Body of pancreas (tissue), 4 donors: ENCODE measurements at regions not wholly inside any gene's neighbourhood (a gene's known extent, or its start where the extent isn't known, plus 50 kb on each side); places are given as distances from the start of the nearest gene placed in this dataset.

ENCODE experiments used
- ATAC-seq: fragments of 150-250 bp; one replicate; pipeline ENCODE4 v1.9.1; 2016
- DNase-seq, 4 donors: peaks; one replicate each; pipeline ENCODE4 v3.0.0-alpha.2; 2019
- H3K27ac ChIP-seq, 4 donors: fragments of 200-600 bp; sonication (generic); 1 replicate in 3 of 4; 2 replicates in 1 of 4; pipeline versions ENCODE4 v1.5.1 to v1.6.1; 2016 to 2019; ENCODE audit warnings: mild to moderate bottlenecking in 1 of 4, mixed read lengths in 1 of 4, moderate library complexity in 1 of 4
- H3K27me3 ChIP-seq, 2 donors: fragments of 200-600 bp; sonication (generic); one replicate each; pipeline ENCODE4 v1.6.0; 2016; ENCODE audit warnings: mild to moderate bottlenecking in 1 of 2
- H3K36me3 ChIP-seq, 2 donors: fragments of 200-600 bp; sonication (generic); replicated peaks in 1 of 2; 2 replicates each; pipeline ENCODE4 v1.5.1; 2016; ENCODE audit warnings: low read depth in 2 of 2; ENCODE audit not compliant: insufficient read depth in 1 of 2
- H3K4me1 ChIP-seq: fragments of 200-600 bp; sonication (generic); one replicate; pipeline ENCODE4 v1.6.0; 2016
- H3K4me3 ChIP-seq, 2 donors: fragments of 200-600 bp; sonication (generic); 1 replicate in 1 of 2; 2 replicates in 1 of 2; pipeline ENCODE4 v1.5.1; 2016 to 2019
- H3K9me3 ChIP-seq, 3 donors: fragments of 200-600 bp; sonication (generic); 1 replicate in 2 of 3; 2 replicates in 1 of 3; pipeline ENCODE4 v1.5.1; 2016
- POLR2A ChIP-seq, 3 donors: fragments of 450-650 bp; IDR thresholded peaks; one replicate each; pipeline ENCODE4 v1.6.1; 2016; ENCODE audit warnings: antibody characterized with exemption in 3 of 3, mild to moderate bottlenecking in 2 of 3
- WGBS, 2 donors: methylation state at CpG; one replicate each; pipeline ENCODE4 v1.1.5; 2017; 5-methylcytosine and 5-hydroxymethylcytosine counted together
- intact Hi-C: fragments of 100-400 bp; cut with DNase I; formaldehyde crosslinking; loops from one replicate; pipeline ENCODE4 v1.15.1; 2023
- TF ChIP-seq, protein P1 (sequence below), 7 experiments: fragments of 450-650 bp in 4 of 7; fragments of 200-600 bp in 3 of 7; sonication (generic) in 3 of 7; IDR thresholded peaks; one replicate each; pipeline ENCODE4 v1.5.1; 2016 to 2019; ENCODE audit warnings: antibody characterized with exemption in 7 of 7

- Histone ChIP-seq H3K4me3 (no peak overlapping the region), H3K27ac (peak overlapping the region in 3 of 4 donors; percentile 31 to 60 (median 41)), H3K4me1 (peaks cover 23% of the 10 kb centered on the region), H3K9me3 (no peaks in the 10 kb centered on the region), H3K27me3 (no peaks in the 10 kb centered on the region), H3K36me3 (no peaks in the 10 kb centered on the region)
- DNase-seq (peak; percentile 85 to 93 (median 90)), ATAC-seq (peak; percentile 90)
- WGBS, 2 donors: 39 to 49% methylated on average over 12 of the region's 12 CpGs
- no peak for TF ChIP-seq POLR2A (IDR thresholded peaks at IDR 0.05)
- TF ChIP-seq, protein P1, sequence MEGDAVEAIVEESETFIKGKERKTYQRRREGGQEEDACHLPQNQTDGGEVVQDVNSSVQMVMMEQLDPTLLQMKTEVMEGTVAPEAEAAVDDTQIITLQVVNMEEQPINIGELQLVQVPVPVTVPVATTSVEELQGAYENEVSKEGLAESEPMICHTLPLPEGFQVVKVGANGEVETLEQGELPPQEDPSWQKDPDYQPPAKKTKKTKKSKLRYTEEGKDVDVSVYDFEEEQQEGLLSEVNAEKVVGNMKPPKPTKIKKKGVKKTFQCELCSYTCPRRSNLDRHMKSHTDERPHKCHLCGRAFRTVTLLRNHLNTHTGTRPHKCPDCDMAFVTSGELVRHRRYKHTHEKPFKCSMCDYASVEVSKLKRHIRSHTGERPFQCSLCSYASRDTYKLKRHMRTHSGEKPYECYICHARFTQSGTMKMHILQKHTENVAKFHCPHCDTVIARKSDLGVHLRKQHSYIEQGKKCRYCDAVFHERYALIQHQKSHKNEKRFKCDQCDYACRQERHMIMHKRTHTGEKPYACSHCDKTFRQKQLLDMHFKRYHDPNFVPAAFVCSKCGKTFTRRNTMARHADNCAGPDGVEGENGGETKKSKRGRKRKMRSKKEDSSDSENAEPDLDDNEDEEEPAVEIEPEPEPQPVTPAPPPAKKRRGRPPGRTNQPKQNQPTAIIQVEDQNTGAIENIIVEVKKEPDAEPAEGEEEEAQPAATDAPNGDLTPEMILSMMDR (IDR thresholded peaks at IDR 0.05): no peak
- intact Hi-C loops: no loop called here
Measured at GRCh38 chr6:17032988-17033634, 68.7 kb upstream of the STMND1 start.

- Histone ChIP-seq H3K9me3 (no peaks in the 10 kb centered on the region), H3K27me3 (no peaks in the 10 kb centered on the region), H3K4me3 (no peak overlapping the region), H3K27ac (peak overlapping the region in 3 of 4 donors; percentile 31 to 60 (median 41)), H3K36me3 (no peaks in the 10 kb centered on the region), H3K4me1 (peaks cover 23% of the 10 kb centered on the region)
- intact Hi-C loops: no loop called here
- TF ChIP-seq POLR2A (IDR thresholded peaks at IDR 0.05): no peak
- TF ChIP-seq, protein P1 (IDR thresholded peaks at IDR 0.05): no peak
- 28 to 44% methylated on average over 3 of the region's 3 CpGs for WGBS, 2 donors
- ATAC-seq (peak; percentile 12), DNase-seq (no peak)
Measured at GRCh38 chr6:17032590-17032987, 69.3 kb upstream of the STMND1 start.

GRCh38 chr6:17031961-17032360 lies 69.9 kb upstream of the STMND1 start:
- intact Hi-C loops: no loop called here
- Histone ChIP-seq H3K4me1 (peaks cover 23% of the 10 kb centered on the region), H3K27ac (no peak overlapping the region), H3K4me3 (no peak overlapping the region), H3K27me3 (no peaks in the 10 kb centered on the region), H3K9me3 (no peaks in the 10 kb centered on the region), H3K36me3 (no peaks in the 10 kb centered on the region)
- 93 to 94% methylated on average over 19 of the region's 19 CpGs for WGBS, 2 donors
- TF ChIP-seq, protein P1 (IDR thresholded peaks at IDR 0.05): no peak
- TF ChIP-seq POLR2A (IDR thresholded peaks at IDR 0.05): no peak
- DNase-seq: no peak
- no peak for ATAC-seq

- no peak for TF ChIP-seq POLR2A (IDR thresholded peaks at IDR 0.05)
- TF ChIP-seq, protein P1 (IDR thresholded peaks at IDR 0.05): no peak
- no peak for ATAC-seq
- intact Hi-C loops: no loop called here
Measured at GRCh38 chr6:17027441-17027840, 74.4 kb upstream of the STMND1 start.

DNA sequence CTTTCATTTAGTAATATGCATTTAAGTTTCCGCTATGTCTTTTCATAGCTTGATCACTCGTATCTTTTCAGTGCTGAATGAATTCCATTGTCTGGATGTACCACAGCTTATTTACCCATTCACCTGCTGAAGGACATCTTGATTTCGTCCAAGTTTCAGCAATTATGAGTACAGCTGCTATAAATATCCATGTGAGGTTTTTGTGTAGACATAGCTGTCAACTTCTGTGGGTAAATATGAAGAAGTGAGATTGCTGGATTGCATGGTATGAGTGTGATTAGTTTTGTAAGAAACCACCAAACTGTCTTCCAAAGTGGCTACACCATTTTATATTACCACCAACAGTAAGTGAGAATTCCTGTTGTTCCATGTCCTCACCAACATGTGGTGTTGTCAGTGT lies 79.2 kb upstream of the STMND1 start:
- no peaks in the 10 kb centered on the region for H3K9me3 ChIP-seq
- intact Hi-C loops: no loop called here
- H3K36me3 ChIP-seq: no peaks in the 10 kb centered on the region
- ATAC-seq (peak; percentile 96), DNase-seq (peak in 1 of 4 donors; percentile 28)
- H3K27ac ChIP-seq: peak overlapping the region in 3 of 4 donors; percentile 46 to 66 (median 47)
- no peaks in the 10 kb centered on the region for H3K27me3 ChIP-seq
- peaks cover 29% of the 10 kb centered on the region for H3K4me1 ChIP-seq
- 19% methylated on average over 3 of the region's 3 CpGs for WGBS, 2 donors
- TF ChIP-seq, protein P1 (IDR thresholded peaks at IDR 0.05): no peak
- TF ChIP-seq POLR2A (IDR thresholded peaks at IDR 0.05): no peak
- no peak overlapping the region for H3K4me3 ChIP-seq

More at GRCh38 chr6:17027441-17027840, 74.4 kb upstream of the STMND1 start:
- no peak for DNase-seq
- no peak overlapping the region for H3K27ac ChIP-seq
- no peaks in the 10 kb centered on the region for H3K27me3 ChIP-seq
- WGBS, 2 donors: 88 to 93% methylated on average over 1 of the region's 1 CpG
- H3K4me1 ChIP-seq: peaks cover 11% of the 10 kb centered on the region
- no peak overlapping the region for H3K4me3 ChIP-seq
- H3K36me3 ChIP-seq: no peaks in the 10 kb centered on the region
- H3K9me3 ChIP-seq: no peaks in the 10 kb centered on the region
